ENCODE measurements at regions not wholly inside any gene's neighbourhood (a gene's known extent, or its start where the extent isn't known, plus 50 kb on each side); places are given as distances from the start of the nearest gene placed in this dataset.
"Not testable (repeated sequence)": the region's sequence is repeated elsewhere in the genome, so short reads cannot be mapped to it uniquely, and the experiment has no call there.

DNA sequence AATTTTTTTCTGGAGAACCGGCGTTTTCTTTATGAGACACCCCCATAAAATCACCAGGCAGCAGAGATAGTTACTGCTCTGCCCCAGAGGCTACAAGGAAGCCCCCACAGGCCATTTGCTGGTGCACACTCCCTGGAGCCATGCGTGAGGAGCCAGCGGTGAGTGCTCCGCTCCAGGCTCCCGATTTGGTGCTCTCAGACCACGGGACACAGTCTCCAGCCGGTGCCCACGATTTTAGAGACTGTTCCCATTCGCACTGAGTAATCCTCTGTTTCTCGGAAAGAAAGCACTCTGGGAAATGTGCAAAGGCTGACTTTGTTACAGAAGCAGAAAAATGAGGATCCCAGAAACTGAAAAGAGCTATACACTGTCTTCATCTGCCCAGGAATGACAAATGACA is 104.9 kb downstream of the RNASET2 start:
- no peak overlapping the region for H3K27ac ChIP-seq
- H3K4me1 ChIP-seq: no peaks in the 10 kb centered on the region
- intact Hi-C loops (cut with DNase I; ENCODE audit: low total_unique reads): no loop called here
- H3K9me3 ChIP-seq: no peaks in the 10 kb centered on the region
- no peak overlapping the region for H3K4me3 ChIP-seq
- H3K27me3 ChIP-seq: no peaks in the 10 kb centered on the region
- no peak for DNase-seq
- TF ChIP-seq, protein P1, sequence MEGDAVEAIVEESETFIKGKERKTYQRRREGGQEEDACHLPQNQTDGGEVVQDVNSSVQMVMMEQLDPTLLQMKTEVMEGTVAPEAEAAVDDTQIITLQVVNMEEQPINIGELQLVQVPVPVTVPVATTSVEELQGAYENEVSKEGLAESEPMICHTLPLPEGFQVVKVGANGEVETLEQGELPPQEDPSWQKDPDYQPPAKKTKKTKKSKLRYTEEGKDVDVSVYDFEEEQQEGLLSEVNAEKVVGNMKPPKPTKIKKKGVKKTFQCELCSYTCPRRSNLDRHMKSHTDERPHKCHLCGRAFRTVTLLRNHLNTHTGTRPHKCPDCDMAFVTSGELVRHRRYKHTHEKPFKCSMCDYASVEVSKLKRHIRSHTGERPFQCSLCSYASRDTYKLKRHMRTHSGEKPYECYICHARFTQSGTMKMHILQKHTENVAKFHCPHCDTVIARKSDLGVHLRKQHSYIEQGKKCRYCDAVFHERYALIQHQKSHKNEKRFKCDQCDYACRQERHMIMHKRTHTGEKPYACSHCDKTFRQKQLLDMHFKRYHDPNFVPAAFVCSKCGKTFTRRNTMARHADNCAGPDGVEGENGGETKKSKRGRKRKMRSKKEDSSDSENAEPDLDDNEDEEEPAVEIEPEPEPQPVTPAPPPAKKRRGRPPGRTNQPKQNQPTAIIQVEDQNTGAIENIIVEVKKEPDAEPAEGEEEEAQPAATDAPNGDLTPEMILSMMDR (IDR thresholded peaks at IDR 0.05): no peak
- TF ChIP-seq POLR2A (IDR thresholded peaks at IDR 0.05): no peak
- no peaks in the 10 kb centered on the region for H3K36me3 ChIP-seq

- Histone ChIP-seq H3K4me1 (no peaks in the 10 kb centered on the region), H3K27ac (no peak overlapping the region), H3K4me3 (no peak overlapping the region), H3K27me3 (no peaks in the 10 kb centered on the region), H3K36me3 (no peaks in the 10 kb centered on the region), H3K9me3 (no peaks in the 10 kb centered on the region)
- TF ChIP-seq, protein P1 (IDR thresholded peaks at IDR 0.05): no peak
- no peak for TF ChIP-seq POLR2A (IDR thresholded peaks at IDR 0.05)
- DNase-seq: no peak
- intact Hi-C loops (cut with DNase I; ENCODE audit: low total_unique reads): no loop called here
Measured at GRCh38 chr6:166850677-166851076, 105.7 kb downstream of the RNASET2 start.

DNA sequence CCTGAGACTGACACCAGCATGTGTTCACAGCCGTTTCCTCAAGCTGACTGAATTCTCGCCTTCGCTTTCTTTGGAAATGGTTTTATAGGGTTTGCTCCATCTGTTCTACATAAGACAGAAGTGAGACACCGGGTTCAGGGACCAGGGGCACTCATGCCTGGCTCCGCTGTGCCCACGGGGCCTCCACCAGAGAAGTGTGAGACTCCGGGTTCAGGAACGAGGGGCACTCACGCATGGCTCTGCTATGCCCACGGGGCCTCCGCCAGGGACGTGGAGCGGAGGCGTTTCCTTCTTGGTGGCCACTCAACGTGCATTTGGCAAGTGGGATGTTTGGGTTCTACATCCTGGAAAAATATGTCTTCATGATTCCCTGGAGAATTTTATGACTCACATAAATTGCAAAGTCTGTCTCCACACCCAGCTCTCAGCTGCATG is 106.6 kb downstream of the RNASET2 start:
- Histone ChIP-seq H3K27ac (no peak overlapping the region), H3K27me3 (no peaks in the 10 kb centered on the region), H3K4me3 (no peak overlapping the region), H3K4me1 (no peaks in the 10 kb centered on the region), H3K36me3 (no peaks in the 10 kb centered on the region), H3K9me3 (no peaks in the 10 kb centered on the region)
- intact Hi-C loops (cut with DNase I; ENCODE audit: low total_unique reads): no loop called here
- TF ChIP-seq, protein P1 (IDR thresholded peaks at IDR 0.05): no peak
- no peak for TF ChIP-seq POLR2A (IDR thresholded peaks at IDR 0.05)
- DNase-seq: no peak

DNA sequence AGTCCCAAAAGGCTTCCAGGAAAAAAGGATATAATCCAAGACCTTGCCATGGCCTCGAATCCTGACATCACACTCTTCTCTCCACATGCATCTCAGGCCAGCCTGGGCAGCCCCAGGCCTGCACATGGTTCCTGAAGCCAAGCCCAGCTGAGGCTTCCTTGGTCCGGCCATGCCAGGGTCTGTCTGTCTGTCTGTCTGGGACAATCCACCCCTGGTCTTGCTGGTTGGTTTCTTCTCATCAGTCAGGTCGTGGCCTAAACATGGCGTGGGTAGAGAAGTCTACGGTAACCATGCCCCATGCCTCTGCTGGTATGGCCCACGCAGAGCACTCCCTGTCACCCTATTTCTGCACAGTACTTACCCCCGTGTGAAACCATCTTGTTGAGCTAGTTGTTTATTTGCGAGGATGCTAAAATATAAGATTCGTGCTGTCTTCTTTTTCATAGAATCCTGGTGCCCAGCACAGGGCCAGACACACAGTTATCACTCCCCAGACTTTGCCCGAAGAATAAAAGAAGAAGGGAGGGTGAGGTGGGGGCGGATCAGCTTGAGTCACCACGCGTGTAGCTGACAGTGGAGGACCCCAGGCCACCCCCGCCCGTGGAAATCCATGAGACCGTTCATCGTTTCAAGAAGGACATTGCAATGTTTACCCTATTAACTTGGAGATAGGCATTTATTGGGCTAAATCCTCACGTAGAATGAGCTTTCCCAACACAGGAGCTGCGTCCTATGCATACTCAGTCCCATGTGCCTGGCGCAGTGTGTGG is 107.2 kb downstream of the RNASET2 start:
- no peak for DNase-seq

GRCh38 chr6:166846446-166847142 is 109.8 kb downstream of the RNASET2 start:
- DNase-seq; H3K27me3 ChIP-seq; H3K4me1 ChIP-seq; H3K4me3 ChIP-seq; intact Hi-C loops (cut with DNase I; ENCODE audit: low total_unique reads); H3K9me3 ChIP-seq; H3K27ac ChIP-seq; H3K36me3 ChIP-seq: not testable (repeated sequence)

More for the DNA sequence above, 107.2 kb downstream of the RNASET2 start:
- intact Hi-C loops (cut with DNase I; ENCODE audit: low total_unique reads): no loop called here
- Histone ChIP-seq H3K4me1 (no peaks in the 10 kb centered on the region), H3K36me3 (no peaks in the 10 kb centered on the region), H3K4me3 (no peak overlapping the region), H3K27me3 (no peaks in the 10 kb centered on the region), H3K9me3 (no peaks in the 10 kb centered on the region), H3K27ac (no peak overlapping the region)
- TF ChIP-seq, protein P1 (IDR thresholded peaks at IDR 0.05): no peak
- no peak for TF ChIP-seq POLR2A (IDR thresholded peaks at IDR 0.05)
